GM23338 (cell line): ENCODE measurements at regions not wholly inside any gene's neighbourhood (a gene's known extent, or its start where the extent isn't known, plus 50 kb on each side); places are given as distances from the start of the nearest gene placed in this dataset.

Source experiments
- ATAC-seq: fragments of 200-7000 bp; cut with Tn5 transposase; 3 replicates; pipeline ENCODE4 v1.9.1; 2020
- DNase-seq: peaks from one replicate; pipeline ENCODE4 v3.0.0-alpha.2; 2015; ENCODE audit warnings: low spot score
- H2AFZ ChIP-seq: fragments of 200-600 bp; sonication (generic); 2 replicates; pipeline ENCODE4 v1.8.0; 2016; ENCODE audit warnings: antibody characterized with exemption, mild to moderate bottlenecking, moderate library complexity
- H3F3A ChIP-seq: fragments of 200-600 bp; sonication (generic); replicated peaks from 2 replicates; pipeline ENCODE4 v1.8.0; 2017; ENCODE audit warnings: antibody characterized with exemption, mixed run types, low read depth
- H3K27ac ChIP-seq: fragments of 200-600 bp; sonication (generic); 2 replicates; pipeline ENCODE4 v1.6.1; 2016; ENCODE audit warnings: low read depth
- H3K27me3 ChIP-seq: fragments of 200-600 bp; sonication (generic); 2 replicates; pipeline ENCODE4 v1.8.0; 2016; ENCODE audit warnings: mild to moderate bottlenecking, mixed run types, moderate library complexity; ENCODE audit not compliant: insufficient read depth
- H3K36me3 ChIP-seq: fragments of 200-600 bp; sonication (generic); 2 replicates; pipeline ENCODE4 v1.8.0; 2016; ENCODE audit warnings: mild to moderate bottlenecking; ENCODE audit not compliant: insufficient read depth
- H3K4me1 ChIP-seq: fragments of 200-600 bp; sonication (generic); 2 replicates; pipeline ENCODE4 v1.8.0; 2016; ENCODE audit warnings: mild to moderate bottlenecking, moderate library complexity; ENCODE audit not compliant: insufficient read depth
- H3K4me2 ChIP-seq: fragments of 200-600 bp; sonication (generic); 2 replicates; pipeline ENCODE4 v1.7.1; 2017; ENCODE audit warnings: mixed run types
- H3K4me3 ChIP-seq: fragments of 200-600 bp; sonication (generic); 2 replicates; pipeline ENCODE4 v1.6.1; 2016; ENCODE audit warnings: mixed run types
- H3K79me2 ChIP-seq: fragments of 200-600 bp; sonication (generic); replicated peaks from 2 replicates; pipeline ENCODE4 v1.8.0; 2017; ENCODE audit warnings: mild to moderate bottlenecking; ENCODE audit not compliant: insufficient read depth
- H3K9me2 ChIP-seq: fragments of 200-600 bp; sonication (generic); 2 replicates; pipeline ENCODE4 v1.8.0; 2017; ENCODE audit not compliant: insufficient read depth
- H4K20me1 ChIP-seq: fragments of 200-600 bp; sonication (generic); replicated peaks from 2 replicates; pipeline ENCODE4 v1.8.0; 2017; ENCODE audit warnings: mild to moderate bottlenecking; ENCODE audit not compliant: insufficient read depth
- H3K27ac Mint-ChIP-seq: 2 replicates; pipeline ENCODE4 v1.8.0; 2020; ENCODE audit warnings: inconsistent platforms, mild to moderate bottlenecking, moderate library complexity, mixed read lengths
- H3K27me3 Mint-ChIP-seq: 3 replicates; pipeline ENCODE4 v1.8.0; 2022; ENCODE audit warnings: low read depth, mild to moderate bottlenecking, moderate library complexity, mixed read lengths, inconsistent platforms; ENCODE audit not compliant: insufficient read depth, poor library complexity
- H3K36me3 Mint-ChIP-seq: 3 replicates; pipeline ENCODE4 v1.8.0; 2021; ENCODE audit warnings: low read depth, mild to moderate bottlenecking, inconsistent platforms, moderate library complexity, mixed read lengths
- H3K4me1 Mint-ChIP-seq: 3 replicates; pipeline ENCODE4 v1.8.0; 2020; ENCODE audit warnings: mild to moderate bottlenecking, inconsistent platforms, mixed read lengths
- H3K4me3 Mint-ChIP-seq: 3 replicates; pipeline ENCODE4 v1.8.0; 2021; ENCODE audit warnings: moderate library complexity, mild to moderate bottlenecking, inconsistent platforms, mixed read lengths
- H3K9me3 Mint-ChIP-seq: 3 replicates; pipeline ENCODE4 v1.8.0; 2020; ENCODE audit warnings: moderate library complexity, mild to moderate bottlenecking, inconsistent platforms, mixed read lengths
- CREB1 ChIP-seq: fragments of 250-450 bp; sonication (Bioruptor Pico); IDR thresholded peaks from 2 replicates; pipeline ENCODE4 v1.5.0; 2020; ENCODE audit warnings: low read depth, mild to moderate bottlenecking, moderate library complexity
- EZH2 ChIP-seq: fragments of 200-600 bp; sonication (generic); IDR thresholded peaks from one replicate; pipeline ENCODE4 v1.8.0; 2017; ENCODE audit warnings: antibody characterized with exemption, mild to moderate bottlenecking, low read depth; ENCODE audit not compliant: unreplicated experiment
- EZH2phosphoT487 ChIP-seq: fragments of 200-600 bp; sonication (generic); IDR thresholded peaks from one replicate; pipeline ENCODE4 v1.8.1; 2018; ENCODE audit warnings: antibody characterized with exemption; ENCODE audit not compliant: unreplicated experiment
- JUNB ChIP-seq: IDR thresholded peaks from one replicate; pipeline ENCODE4 v1.6.1; 2016; ENCODE audit warnings: antibody characterized with exemption; ENCODE audit not compliant: unreplicated experiment
- NANOG ChIP-seq: IDR thresholded peaks from 2 replicates; pipeline ENCODE4 v1.6.1; 2016; ENCODE audit warnings: antibody characterized with exemption, borderline replicate concordance
- POLR2AphosphoS5 ChIP-seq: IDR thresholded peaks from 2 replicates; pipeline ENCODE4 v1.6.1; 2016; ENCODE audit warnings: antibody characterized with exemption, low read depth
- STAT1 ChIP-seq: IDR thresholded peaks from one replicate; pipeline ENCODE4 v1.6.1; 2016; ENCODE audit warnings: antibody characterized with exemption; ENCODE audit not compliant: unreplicated experiment
- ZNF114 ChIP-seq: fragments of 250-450 bp; sonication (Bioruptor Pico); IDR thresholded peaks from 2 replicates; pipeline ENCODE4 v1.5.0; 2020; ENCODE audit warnings: mild to moderate bottlenecking, moderate library complexity
- ZNF331 ChIP-seq: fragments of 250-450 bp; sonication (Bioruptor Pico); IDR thresholded peaks from 2 replicates; pipeline ENCODE4 v1.5.0; 2020; ENCODE audit warnings: low read depth, mild to moderate bottlenecking, moderate library complexity
- TF ChIP-seq, protein P1 (sequence below): IDR thresholded peaks from 2 replicates; pipeline ENCODE4 v1.6.1; 2016; ENCODE audit warnings: antibody characterized with exemption
- TF ChIP-seq, protein P2 (sequence below), 2 experiments: fragments of 200-600 bp in 1 of 2; sonication (generic) in 1 of 2; conservative IDR thresholded peaks; 2 replicates each; pipeline versions ENCODE4 v1.5.1 to v1.6.1; 2016 to 2017; ENCODE audit warnings: antibody characterized with exemption in 2 of 2, low read depth in 2 of 2, mild to moderate bottlenecking in 2 of 2, moderate library complexity in 1 of 2

- no peaks in the 10 kb centered on the region for H3K9me3 Mint-ChIP-seq
- H3K27ac ChIP-seq = no peak overlapping the region
- ATAC-seq = no peak
- no peaks in the 10 kb centered on the region for H3K36me3 Mint-ChIP-seq
- H3K4me1 ChIP-seq = no peaks in the 10 kb centered on the region
- no peaks in the 10 kb centered on the region for H3K27me3 ChIP-seq
- H3K79me2 ChIP-seq = no peaks in the 10 kb centered on the region
- no peaks in the 10 kb centered on the region for H3K9me2 ChIP-seq
- H3K27me3 Mint-ChIP-seq = no peaks in the 10 kb centered on the region
- no peak for DNase-seq
- no peak overlapping the region for H3K4me2 ChIP-seq
- no peak overlapping the region for H3K4me3 ChIP-seq
- H2AFZ ChIP-seq = no peak overlapping the region
- H3K4me3 Mint-ChIP-seq = no peak overlapping the region
- TF ChIP-seq NANOG (no peak), POLR2AphosphoS5 (no peak), STAT1 (no peak), ZNF114 (CRISPR knock-in tag) (no peak)
- TF ChIP-seq, protein P1, sequence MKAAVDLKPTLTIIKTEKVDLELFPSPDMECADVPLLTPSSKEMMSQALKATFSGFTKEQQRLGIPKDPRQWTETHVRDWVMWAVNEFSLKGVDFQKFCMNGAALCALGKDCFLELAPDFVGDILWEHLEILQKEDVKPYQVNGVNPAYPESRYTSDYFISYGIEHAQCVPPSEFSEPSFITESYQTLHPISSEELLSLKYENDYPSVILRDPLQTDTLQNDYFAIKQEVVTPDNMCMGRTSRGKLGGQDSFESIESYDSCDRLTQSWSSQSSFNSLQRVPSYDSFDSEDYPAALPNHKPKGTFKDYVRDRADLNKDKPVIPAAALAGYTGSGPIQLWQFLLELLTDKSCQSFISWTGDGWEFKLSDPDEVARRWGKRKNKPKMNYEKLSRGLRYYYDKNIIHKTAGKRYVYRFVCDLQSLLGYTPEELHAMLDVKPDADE = no peak
- no peaks in the 10 kb centered on the region for H4K20me1 ChIP-seq
- H3F3A ChIP-seq = no peaks in the 10 kb centered on the region
- H3K36me3 ChIP-seq = no peaks in the 10 kb centered on the region
- no peak overlapping the region for H3K27ac Mint-ChIP-seq
- H3K4me1 Mint-ChIP-seq = no peaks in the 10 kb centered on the region
Measured at GRCh38 chr2:194720462-194720861, 936.6 kb upstream of the SLC39A10 start.

GRCh38 chr2:194718881-194719280 lies 938.1 kb upstream of the SLC39A10 start:
- Histone ChIP-seq H3K4me1 (no peaks in the 10 kb centered on the region), H4K20me1 (no peaks in the 10 kb centered on the region), H3K9me2 (no peaks in the 10 kb centered on the region), H3K36me3 (no peaks in the 10 kb centered on the region), H3K4me3 (no peak overlapping the region), H2AFZ (no peak overlapping the region), H3K79me2 (no peaks in the 10 kb centered on the region), H3K27ac (no peak overlapping the region), H3K4me2 (no peak overlapping the region), H3F3A (no peaks in the 10 kb centered on the region), H3K27me3 (no peaks in the 10 kb centered on the region)
- Mint-ChIP-seq H3K36me3 (no peaks in the 10 kb centered on the region), H3K27me3 (peaks cover 3% of the 10 kb centered on the region), H3K27ac (no peak overlapping the region), H3K4me1 (no peaks in the 10 kb centered on the region), H3K9me3 (no peaks in the 10 kb centered on the region), H3K4me3 (no peak overlapping the region)
- ATAC-seq = no peak
- TF ChIP-seq ZNF331 (CRISPR knock-in tag) (no peak), ZNF114 (CRISPR knock-in tag) (no peak)
- TF ChIP-seq, protein P2, sequence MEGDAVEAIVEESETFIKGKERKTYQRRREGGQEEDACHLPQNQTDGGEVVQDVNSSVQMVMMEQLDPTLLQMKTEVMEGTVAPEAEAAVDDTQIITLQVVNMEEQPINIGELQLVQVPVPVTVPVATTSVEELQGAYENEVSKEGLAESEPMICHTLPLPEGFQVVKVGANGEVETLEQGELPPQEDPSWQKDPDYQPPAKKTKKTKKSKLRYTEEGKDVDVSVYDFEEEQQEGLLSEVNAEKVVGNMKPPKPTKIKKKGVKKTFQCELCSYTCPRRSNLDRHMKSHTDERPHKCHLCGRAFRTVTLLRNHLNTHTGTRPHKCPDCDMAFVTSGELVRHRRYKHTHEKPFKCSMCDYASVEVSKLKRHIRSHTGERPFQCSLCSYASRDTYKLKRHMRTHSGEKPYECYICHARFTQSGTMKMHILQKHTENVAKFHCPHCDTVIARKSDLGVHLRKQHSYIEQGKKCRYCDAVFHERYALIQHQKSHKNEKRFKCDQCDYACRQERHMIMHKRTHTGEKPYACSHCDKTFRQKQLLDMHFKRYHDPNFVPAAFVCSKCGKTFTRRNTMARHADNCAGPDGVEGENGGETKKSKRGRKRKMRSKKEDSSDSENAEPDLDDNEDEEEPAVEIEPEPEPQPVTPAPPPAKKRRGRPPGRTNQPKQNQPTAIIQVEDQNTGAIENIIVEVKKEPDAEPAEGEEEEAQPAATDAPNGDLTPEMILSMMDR (conservative IDR thresholded peaks at IDR 0.05; ENCODE audit: low read depth in 2 of 2) = no peak
- DNase-seq = no peak

DNA sequence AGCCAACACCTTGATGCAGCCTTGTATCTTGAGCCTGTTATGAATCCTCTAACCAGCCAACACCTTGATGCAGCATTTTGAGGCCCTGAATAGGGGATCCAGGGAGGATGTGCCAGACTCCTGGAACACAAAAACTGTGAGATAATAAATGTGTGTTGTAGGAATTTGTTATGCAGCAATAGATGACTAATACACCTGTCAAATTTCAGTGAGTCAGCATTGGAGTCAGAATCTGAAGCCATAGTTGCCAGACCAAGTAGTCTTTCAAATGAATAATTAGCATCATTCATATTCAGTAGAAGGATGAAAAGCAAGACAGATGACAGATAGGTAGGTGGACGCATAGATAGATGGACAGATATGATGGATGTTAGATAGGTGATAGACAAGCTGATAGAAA lies 942.5 kb upstream of the SLC39A10 start:
- Histone ChIP-seq H3K4me1 (no peaks in the 10 kb centered on the region), H3K4me3 (no peak overlapping the region), H3K36me3 (no peaks in the 10 kb centered on the region), H3K79me2 (no peaks in the 10 kb centered on the region), H4K20me1 (no peaks in the 10 kb centered on the region), H3K27ac (no peak overlapping the region), H2AFZ (no peak overlapping the region), H3F3A (no peaks in the 10 kb centered on the region), H3K4me2 (no peak overlapping the region), H3K27me3 (no peaks in the 10 kb centered on the region), H3K9me2 (no peaks in the 10 kb centered on the region)
- H3K9me3 Mint-ChIP-seq = no peaks in the 10 kb centered on the region
- H3K27me3 Mint-ChIP-seq = peaks cover 3% of the 10 kb centered on the region
- H3K4me3 Mint-ChIP-seq = no peak overlapping the region
- H3K36me3 Mint-ChIP-seq = no peaks in the 10 kb centered on the region
- H3K27ac Mint-ChIP-seq = no peak overlapping the region
- DNase-seq (no peak), ATAC-seq (no peak)
- TF ChIP-seq ZNF331 (CRISPR knock-in tag) = no peak
- no peak for TF ChIP-seq POLR2AphosphoS5
- TF ChIP-seq, protein P1 = no peak
- no peak for TF ChIP-seq EZH2phosphoT487
- no peak for TF ChIP-seq CREB1 (CRISPR knock-in tag)
- TF ChIP-seq JUNB = no peak
- no peak for TF ChIP-seq ZNF114 (CRISPR knock-in tag)
- TF ChIP-seq EZH2 = no peak
- no peak for TF ChIP-seq STAT1
- TF ChIP-seq, protein P2 (conservative IDR thresholded peaks at IDR 0.05; ENCODE audit: low read depth in 2 of 2) = no peak
- H3K4me1 Mint-ChIP-seq = no peaks in the 10 kb centered on the region
